Eye (tissue), 1 donor: ENCODE measurements at regions not wholly inside any gene's neighbourhood (a gene's known extent, or its start where the extent isn't known, plus 50 kb on each side); places are given as distances from the start of the nearest gene placed in this dataset.
"Not testable (repeated sequence)": the region's sequence is repeated elsewhere in the genome, so short reads cannot be mapped to it uniquely, and the experiment has no call there.

Experiments
- DNase-seq: peaks from one replicate; pipeline ENCODE4 v3.0.0-alpha.2; 2015

- not testable (repeated sequence) for DNase-seq
These were observed 102.3 kb downstream of the ZNF267 start for GRCh38 chr16:31975826-31976419.

- not testable (repeated sequence) for DNase-seq
These were observed 104.9 kb downstream of the ZNF267 start for GRCh38 chr16:31978463-31978862.

DNA sequence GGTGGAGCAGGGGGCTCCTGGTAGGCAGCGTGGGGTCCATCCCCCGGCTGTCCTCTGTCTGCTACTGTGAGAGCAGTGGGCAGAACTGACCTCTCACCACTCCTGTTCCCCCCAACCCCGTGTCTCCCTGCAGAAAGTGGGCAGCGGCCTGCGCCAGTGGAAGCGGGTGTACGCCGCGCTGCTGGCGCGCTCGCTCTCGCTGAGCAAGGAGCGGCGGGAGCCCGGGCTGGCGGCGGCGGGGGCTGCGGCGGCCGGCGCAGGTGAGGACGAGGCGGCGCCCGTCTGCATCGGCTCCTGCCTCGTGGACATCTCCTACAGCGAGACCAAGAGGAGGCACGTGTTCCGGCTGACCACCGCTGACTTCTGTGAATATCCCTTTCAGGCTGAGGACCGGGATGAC is 108.1 kb downstream of the ZNF267 start:
- not testable (repeated sequence) for DNase-seq

DNA sequence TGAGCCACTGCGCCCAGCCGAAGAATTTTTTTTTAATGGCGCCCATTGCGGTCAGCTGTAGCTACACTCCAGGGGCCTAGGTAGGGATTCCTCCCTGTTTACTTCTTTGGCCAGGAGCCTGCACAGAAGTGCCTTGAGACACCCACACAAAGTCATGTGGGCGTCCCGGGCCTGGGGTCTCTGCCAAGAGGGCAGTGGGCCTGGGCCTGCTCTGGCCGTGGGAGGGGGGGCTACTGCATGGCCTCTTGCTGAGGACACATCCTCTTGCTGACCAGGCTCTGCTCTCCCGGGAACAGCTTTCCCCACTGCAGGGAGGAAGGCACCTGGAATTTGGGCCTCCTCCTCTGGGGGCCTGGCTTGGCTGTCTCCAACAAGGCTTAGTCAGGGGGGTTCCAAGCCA is 109.4 kb downstream of the ZNF267 start:
- DNase-seq, result not testable (repeated sequence)

- not testable (repeated sequence) for DNase-seq
These were observed 110.1 kb downstream of the ZNF267 start for GRCh38 chr16:31983666-31984065.

GRCh38 chr16:31986895-31987294 is 113.3 kb downstream of the ZNF267 start:
- not testable (repeated sequence) for DNase-seq

DNA sequence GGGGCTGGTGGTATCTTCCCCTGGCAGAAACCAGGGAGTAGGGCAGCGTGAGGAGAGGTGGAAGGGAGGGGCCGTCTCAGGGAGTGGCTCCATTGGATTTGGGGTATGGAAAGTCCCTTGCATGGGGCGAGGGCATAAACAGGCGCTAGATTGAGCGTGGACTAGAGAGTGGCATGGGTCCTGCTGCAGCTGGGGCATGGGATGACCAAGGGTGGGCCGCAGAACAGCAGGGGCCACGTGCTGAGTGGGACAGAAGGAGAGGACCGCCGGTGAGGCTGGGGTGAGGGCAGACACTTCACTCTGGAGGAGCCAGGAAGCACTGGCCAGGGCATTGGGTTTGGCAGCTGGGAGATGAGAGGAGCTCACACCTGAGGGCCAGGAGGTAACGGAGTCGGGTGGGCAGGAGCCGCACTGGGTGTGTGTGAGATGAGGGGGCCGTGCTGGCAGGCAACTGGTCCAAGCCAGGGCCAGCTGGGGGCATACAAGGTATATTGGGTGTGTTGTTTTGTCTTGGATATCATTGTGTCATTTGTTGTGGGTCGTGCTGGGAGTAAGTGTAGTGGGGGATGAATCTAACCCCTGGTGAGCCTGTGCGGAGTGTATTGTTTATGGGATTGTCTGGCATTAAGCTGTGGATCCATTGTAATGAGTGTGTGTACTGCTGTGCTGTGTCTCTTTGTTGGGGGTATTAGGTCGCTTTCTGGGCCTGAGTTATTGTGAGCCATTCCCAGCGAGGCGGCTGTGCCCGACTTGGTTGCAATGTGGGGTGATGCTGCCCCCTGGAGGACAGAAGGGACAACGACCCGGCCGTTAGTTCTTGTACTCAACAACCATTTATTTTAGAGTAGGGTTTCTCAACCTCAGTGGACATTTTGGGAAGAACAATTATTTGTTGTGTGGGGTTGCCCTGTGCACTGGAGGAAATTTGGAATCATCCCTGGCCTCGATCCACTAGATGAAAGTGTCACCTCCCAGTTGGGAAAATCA is 115.3 kb downstream of the ZNF267 start:
- DNase-seq, result not testable (repeated sequence)

- DNase-seq, result not testable (repeated sequence)
These were observed 116.7 kb downstream of the ZNF267 start for GRCh38 chr16:31990261-31990660.

GRCh38 chr16:31990980-31991379 is 117.4 kb downstream of the ZNF267 start:
- DNase-seq, result not testable (repeated sequence)

DNA sequence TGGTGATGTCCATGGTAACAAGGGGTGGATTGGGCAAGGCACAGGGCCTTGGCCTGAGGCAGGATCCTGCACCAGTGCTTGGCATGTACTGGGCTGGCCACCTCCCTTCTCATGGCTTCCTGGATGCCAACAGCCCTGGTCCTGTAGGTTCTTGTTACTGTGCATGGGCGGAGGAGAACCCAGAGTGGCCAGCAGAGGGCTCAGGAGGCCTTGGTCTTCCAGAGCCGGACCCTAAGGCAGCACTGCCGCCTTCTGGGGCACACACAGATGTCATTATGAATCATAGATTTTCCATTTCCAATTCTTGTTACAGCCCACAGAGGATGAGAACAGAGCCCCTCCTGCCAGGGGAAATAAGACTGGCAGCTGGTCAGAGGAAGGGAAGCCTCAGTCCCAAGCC is 122.7 kb downstream of the ZNF267 start:
- DNase-seq, result not testable (repeated sequence)

GRCh38 chr16:32002496-32002895 is 128.9 kb downstream of the ZNF267 start:
- DNase-seq, result not testable (repeated sequence)

GRCh38 chr16:32003819-32004218 is 130.2 kb downstream of the ZNF267 start:
- not testable (repeated sequence) for DNase-seq

GRCh38 chr16:32038783-32039496 is 165.3 kb downstream of the ZNF267 start:
- DNase-seq, result not testable (repeated sequence)

DNA sequence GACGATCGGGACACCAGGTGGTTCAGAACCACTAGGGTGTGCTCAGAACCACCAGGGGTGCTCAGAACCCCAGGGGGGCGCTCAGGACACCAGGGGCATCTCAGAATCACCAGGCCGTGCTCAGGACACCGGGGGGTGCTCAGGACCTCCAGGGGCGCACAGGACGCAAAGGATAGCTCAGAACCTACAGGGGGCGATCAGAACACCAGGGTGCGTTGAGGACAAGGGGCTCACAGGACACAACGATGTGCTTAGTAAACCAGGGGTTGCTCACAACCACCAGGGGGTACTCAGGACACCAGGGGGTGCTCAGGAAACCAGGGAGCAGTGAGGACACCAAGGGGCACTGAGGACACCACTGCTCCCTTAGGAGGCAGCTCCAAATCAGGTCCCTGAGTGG is 166.3 kb downstream of the ZNF267 start:
- not testable (repeated sequence) for DNase-seq

DNA sequence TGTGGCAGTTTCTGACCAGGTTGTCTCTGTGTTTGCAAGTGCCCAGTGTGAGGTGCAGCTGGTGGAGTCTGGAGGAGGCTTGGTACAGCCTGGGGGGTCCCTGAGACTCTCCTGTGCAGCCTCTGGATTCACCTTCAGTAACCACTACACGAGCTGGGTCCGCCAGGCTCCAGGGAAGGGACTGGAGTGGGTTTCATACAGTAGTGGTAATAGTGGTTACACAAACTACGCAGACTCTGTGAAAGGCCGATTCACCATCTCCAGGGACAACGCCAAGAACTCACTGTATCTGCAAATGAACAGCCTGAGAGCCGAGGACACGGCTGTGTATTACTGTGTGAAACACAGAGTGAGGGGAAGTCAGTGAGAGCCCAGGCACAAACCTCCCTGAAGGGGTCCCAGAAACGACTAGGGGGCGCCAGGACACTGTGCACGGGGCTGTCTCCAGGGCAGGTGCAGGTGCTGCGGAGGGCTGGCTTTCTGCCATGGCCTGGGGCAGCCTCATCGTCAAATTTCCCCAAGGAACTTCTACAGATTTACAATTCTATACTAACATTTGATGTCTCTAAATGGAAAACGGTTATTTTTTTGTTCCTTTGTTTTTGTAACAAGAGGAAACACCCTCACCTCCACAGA is 187.0 kb upstream of the TP53TG3D start:
- not testable (repeated sequence) for DNase-seq

DNA sequence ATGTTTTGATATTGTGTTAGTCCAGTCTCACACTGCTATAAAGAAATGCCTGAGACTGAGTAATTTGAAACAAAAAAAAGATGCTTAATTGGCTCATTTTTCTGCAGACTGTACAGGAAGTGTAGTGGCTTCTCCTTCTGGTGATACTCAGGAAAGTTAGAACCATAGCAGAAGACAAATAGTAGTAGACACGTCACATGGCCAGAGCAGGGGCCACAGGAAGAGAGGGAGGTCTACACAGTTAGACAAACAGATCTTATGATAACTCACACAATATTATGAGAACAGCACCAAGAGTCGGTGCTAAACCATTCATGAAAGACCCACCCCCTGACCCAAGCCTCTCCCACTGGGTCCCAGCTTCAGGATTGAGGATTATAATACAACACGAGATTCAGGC is 181.5 kb upstream of the TP53TG3D start:
- not testable (repeated sequence) for DNase-seq

DNA sequence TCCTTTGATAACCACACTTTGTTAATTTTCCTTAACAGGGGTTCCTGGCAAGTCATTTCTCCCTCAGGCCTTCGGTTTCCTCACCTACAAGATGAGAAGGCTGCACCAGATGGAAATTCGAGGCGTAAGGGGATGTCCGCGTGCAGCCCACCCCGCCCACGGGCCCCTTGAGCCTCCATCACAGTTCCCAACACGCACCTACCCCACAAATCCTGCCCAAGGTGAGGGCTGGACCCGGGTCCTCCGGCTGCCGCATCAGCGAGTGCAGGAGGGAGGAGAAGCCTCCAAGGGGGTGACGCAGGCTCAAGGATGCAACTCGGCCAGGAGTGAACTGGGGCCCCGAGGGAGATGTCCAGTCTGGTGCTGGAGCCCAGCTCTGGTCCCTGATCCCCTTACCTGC is 169.2 kb upstream of the TP53TG3D start:
- DNase-seq, result not testable (repeated sequence)

- DNase-seq, result not testable (repeated sequence)
These were observed 168.3 kb upstream of the TP53TG3D start for GRCh38 chr16:32084656-32085401.

GRCh38 chr16:32085438-32086141 is 167.5 kb upstream of the TP53TG3D start:
- not testable (repeated sequence) for DNase-seq

DNA sequence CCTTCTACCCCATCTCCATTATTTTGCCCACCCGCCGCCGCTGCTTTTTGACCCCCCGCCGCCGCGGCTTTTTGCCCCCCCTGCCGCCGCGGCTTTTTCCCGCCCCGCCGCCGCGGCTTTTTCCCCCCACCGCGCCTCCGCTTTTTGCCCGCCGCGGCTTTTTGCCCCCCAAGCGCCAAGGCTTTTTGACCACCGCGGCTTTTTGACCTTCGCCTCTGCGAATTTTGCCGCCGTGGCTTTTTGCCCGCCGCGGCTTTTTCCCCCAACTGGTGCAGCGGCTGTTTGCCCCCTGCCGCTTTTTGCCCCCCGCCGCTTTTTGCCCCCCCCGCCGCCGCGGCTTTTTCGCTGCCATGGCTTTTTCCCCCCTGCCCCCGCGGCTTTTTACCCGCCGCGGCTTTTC is 137.5 kb upstream of the TP53TG3D start:
- not testable (repeated sequence) for DNase-seq

DNA sequence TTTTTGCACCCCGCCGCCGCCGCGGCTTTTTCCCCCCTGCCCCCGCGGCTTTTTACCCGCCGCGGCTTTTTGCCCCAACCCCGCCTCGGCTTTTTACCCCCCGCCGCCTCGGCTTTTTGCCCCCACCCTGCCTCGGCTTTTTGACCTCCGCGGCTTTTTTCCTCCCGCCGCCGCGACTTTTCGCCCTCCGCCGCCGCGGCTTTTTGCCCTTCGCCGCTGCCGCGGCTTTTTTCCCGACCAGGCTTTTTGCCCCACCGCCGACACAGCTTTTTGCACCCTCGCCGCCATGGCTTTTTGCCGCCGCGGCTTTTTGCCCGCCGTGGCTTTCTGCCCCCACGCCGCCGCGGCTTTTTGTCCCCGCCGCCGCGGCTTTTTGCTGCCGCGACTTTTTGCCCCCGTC is 137.0 kb upstream of the TP53TG3D start:
- peak; percentile 8 for DNase-seq
